ENCODE measurements at regions not wholly inside any gene's neighbourhood (a gene's known extent, or its start where the extent isn't known, plus 50 kb on each side); places are given as distances from the start of the nearest gene placed in this dataset.

DNA sequence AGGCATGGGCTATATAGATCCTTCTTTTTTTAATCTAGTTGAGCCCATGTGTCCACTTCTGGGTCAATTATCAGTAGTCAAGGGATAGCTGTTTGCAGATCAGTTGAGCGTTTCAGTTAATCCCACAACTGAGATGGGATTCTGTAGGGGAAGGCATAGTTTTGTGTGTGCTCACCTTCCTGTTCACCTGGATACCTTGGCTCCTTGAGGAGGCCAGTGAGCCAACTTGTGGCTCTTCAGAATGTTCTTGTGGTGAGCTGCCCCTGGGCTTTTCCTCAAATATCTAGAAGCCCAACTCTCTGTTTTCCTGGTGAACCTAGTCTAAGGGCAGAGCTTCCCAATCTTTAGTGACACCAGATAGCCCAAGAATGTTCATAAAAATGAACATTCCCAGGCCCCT is 302.9 kb upstream of the TBX3 start:
- intact Hi-C loops (cut with micrococcal nuclease; ENCODE audit: unreplicated experiment), result no loop called here
- no TSS peak for BruUV-seq (replicated peaks)
- no peaks in the 10 kb centered on the region for H3K4me1 Mint-ChIP-seq (ENCODE audit: low read depth, unreplicated experiment)
- no peak overlapping the region for H3K4me3 Mint-ChIP-seq (ENCODE audit: low read depth, unreplicated experiment)
- DNase-seq, result no peak
- no peak overlapping the region for H3K27ac Mint-ChIP-seq (ENCODE audit: unreplicated experiment)
- H3K36me3 Mint-ChIP-seq (ENCODE audit: insufficient read depth, unreplicated experiment), result no peaks in the 10 kb centered on the region
- CTCF ChIA-PET, result no interaction called here
- peaks cover 27% of the 10 kb centered on the region for H3K9me3 Mint-ChIP-seq (ENCODE audit: low read depth, unreplicated experiment)
- TF ChIP-seq, protein P1, sequence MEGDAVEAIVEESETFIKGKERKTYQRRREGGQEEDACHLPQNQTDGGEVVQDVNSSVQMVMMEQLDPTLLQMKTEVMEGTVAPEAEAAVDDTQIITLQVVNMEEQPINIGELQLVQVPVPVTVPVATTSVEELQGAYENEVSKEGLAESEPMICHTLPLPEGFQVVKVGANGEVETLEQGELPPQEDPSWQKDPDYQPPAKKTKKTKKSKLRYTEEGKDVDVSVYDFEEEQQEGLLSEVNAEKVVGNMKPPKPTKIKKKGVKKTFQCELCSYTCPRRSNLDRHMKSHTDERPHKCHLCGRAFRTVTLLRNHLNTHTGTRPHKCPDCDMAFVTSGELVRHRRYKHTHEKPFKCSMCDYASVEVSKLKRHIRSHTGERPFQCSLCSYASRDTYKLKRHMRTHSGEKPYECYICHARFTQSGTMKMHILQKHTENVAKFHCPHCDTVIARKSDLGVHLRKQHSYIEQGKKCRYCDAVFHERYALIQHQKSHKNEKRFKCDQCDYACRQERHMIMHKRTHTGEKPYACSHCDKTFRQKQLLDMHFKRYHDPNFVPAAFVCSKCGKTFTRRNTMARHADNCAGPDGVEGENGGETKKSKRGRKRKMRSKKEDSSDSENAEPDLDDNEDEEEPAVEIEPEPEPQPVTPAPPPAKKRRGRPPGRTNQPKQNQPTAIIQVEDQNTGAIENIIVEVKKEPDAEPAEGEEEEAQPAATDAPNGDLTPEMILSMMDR (IDR thresholded peaks at IDR 0.05; ENCODE audit: unreplicated experiment), result no peak
- no peaks in the 10 kb centered on the region for H3K27me3 Mint-ChIP-seq (ENCODE audit: unreplicated experiment)

DNA sequence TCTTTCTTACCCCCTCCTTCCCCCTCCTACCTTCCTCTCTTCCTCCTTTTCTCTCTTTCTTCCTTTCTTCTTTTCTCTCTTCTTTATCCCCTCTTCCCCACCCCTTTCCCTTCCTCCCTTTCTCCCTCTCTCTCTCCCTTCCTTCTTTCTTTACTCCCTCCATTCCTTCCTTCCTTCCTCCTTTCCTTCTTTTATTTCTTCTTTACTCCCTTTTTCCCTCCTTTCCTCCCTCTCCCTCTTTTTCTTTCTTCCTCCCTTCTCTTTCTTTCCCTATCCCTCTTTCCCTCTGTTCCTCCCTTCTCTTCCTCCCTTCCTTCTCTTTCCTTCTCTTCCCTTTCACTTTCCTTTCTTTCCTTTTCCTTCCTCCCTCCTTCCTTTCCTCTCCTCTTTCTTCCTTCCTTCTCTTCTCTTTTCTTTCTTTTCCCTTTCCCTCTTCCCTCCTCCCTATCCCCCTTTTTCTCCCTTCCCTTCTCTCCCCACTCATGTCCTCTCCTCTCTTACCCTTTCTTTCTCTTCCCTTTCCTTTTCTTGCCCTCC is 302.3 kb upstream of the TBX3 start:
- Mint-ChIP-seq H3K9me3 (ENCODE audit: low read depth, unreplicated experiment) (peaks cover 27% of the 10 kb centered on the region), H3K4me3 (ENCODE audit: low read depth, unreplicated experiment) (no peak overlapping the region), H3K27me3 (ENCODE audit: unreplicated experiment) (no peaks in the 10 kb centered on the region), H3K4me1 (ENCODE audit: low read depth, unreplicated experiment) (no peaks in the 10 kb centered on the region), H3K36me3 (ENCODE audit: insufficient read depth, unreplicated experiment) (no peaks in the 10 kb centered on the region), H3K27ac (ENCODE audit: unreplicated experiment) (no peak overlapping the region)
- intact Hi-C loops (cut with micrococcal nuclease; ENCODE audit: unreplicated experiment), result no loop called here
- TF ChIP-seq, protein P1 (IDR thresholded peaks at IDR 0.05; ENCODE audit: unreplicated experiment), result no peak
- DNase-seq, result no peak
- CTCF ChIA-PET, result no interaction called here
- BruUV-seq (replicated peaks), result no TSS peak

DNA sequence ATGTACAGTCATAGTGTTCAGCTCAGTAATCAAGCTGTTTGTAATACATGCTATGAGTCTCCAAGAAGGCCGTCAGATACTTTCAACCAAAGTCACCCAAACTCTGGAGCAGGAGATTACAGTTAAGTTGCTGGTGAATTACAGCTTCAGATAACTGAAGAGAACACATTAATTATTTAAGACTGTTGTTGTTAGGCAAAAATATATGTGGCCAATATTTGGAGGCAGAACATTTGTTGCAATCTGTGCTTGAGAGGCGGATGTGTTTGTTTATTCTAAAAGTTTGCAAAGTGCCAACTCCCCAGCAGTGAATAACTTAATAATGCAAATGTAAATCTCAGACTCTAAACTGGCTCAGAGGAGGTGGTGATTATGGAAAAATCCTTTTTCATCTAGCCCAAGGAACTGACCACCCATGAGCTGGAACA is 300.7 kb upstream of the TBX3 start:
- no peak for DNase-seq
- TF ChIP-seq, protein P1 (IDR thresholded peaks at IDR 0.05; ENCODE audit: unreplicated experiment), result no peak
- H3K27me3 Mint-ChIP-seq (ENCODE audit: unreplicated experiment), result no peaks in the 10 kb centered on the region
- H3K4me1 Mint-ChIP-seq (ENCODE audit: low read depth, unreplicated experiment), result no peaks in the 10 kb centered on the region
- no TSS peak for BruUV-seq (replicated peaks)
- H3K4me3 Mint-ChIP-seq (ENCODE audit: low read depth, unreplicated experiment), result no peak overlapping the region
- H3K36me3 Mint-ChIP-seq (ENCODE audit: insufficient read depth, unreplicated experiment), result no peaks in the 10 kb centered on the region
- intact Hi-C loops (cut with micrococcal nuclease; ENCODE audit: unreplicated experiment), result no loop called here
- CTCF ChIA-PET, result no interaction called here
- H3K9me3 Mint-ChIP-seq (ENCODE audit: low read depth, unreplicated experiment), result peaks cover 31% of the 10 kb centered on the region
- H3K27ac Mint-ChIP-seq (ENCODE audit: unreplicated experiment), result no peak overlapping the region

DNA sequence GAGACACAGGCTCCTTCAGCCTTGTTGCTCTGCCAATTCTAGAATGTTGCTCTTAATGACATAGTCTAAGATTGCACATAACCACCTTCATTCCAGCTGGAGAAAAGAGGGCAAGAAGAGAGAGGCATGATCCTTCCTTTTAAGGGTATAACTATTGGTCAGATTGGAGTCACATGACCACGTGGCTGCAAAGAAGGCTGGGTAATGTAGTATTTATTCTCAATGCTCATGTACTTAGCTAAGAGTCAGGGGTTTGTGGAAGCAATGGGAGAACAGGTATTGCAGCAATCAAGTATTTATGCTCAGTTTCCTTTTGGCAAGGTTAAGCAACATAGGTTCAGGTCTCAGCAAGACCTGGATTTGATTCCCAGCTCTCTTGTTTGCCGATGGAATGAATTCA is 298.8 kb upstream of the TBX3 start:
- H3K36me3 Mint-ChIP-seq (ENCODE audit: insufficient read depth, unreplicated experiment), result no peaks in the 10 kb centered on the region
- TF ChIP-seq, protein P1 (IDR thresholded peaks at IDR 0.05; ENCODE audit: unreplicated experiment), result no peak
- CTCF ChIA-PET, result no interaction called here
- no peak for DNase-seq
- peaks cover 32% of the 10 kb centered on the region for H3K9me3 Mint-ChIP-seq (ENCODE audit: low read depth, unreplicated experiment)
- no peak overlapping the region for H3K27ac Mint-ChIP-seq (ENCODE audit: unreplicated experiment)
- intact Hi-C loops (cut with micrococcal nuclease; ENCODE audit: unreplicated experiment), result no loop called here
- H3K27me3 Mint-ChIP-seq (ENCODE audit: unreplicated experiment), result no peaks in the 10 kb centered on the region
- no peaks in the 10 kb centered on the region for H3K4me1 Mint-ChIP-seq (ENCODE audit: low read depth, unreplicated experiment)
- no TSS peak for BruUV-seq (replicated peaks)
- no peak overlapping the region for H3K4me3 Mint-ChIP-seq (ENCODE audit: low read depth, unreplicated experiment)

All from Calu3 (cell line).